ENCODE measurements at regions not wholly inside any gene's neighbourhood (a gene's known extent, or its start where the extent isn't known, plus 50 kb on each side); places are given as distances from the start of the nearest gene placed in this dataset.

DNA sequence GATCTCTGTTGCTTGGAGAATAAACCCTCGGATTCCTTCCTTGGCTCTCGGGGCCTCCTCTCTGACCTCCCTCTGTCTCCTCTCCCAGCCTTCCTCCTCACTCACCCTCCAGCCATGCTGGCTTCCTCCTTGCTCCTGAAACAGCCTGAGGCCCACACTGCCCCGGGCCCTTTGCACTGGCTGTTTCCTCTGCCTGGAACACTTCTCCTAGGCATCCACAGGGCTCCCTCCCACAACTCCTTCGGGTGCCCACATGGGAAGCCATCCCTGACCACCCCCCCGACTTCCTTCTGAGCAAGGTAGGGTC, 87.7 kb downstream of the CEBPB start:
- H3K4me1 ChIP-seq (ENCODE audit: insufficient read depth, low read length) = no peaks in the 10 kb centered on the region
- peaks cover 8% of the 10 kb centered on the region for H4K20me1 ChIP-seq (ENCODE audit: insufficient read depth, low read length)

DNA sequence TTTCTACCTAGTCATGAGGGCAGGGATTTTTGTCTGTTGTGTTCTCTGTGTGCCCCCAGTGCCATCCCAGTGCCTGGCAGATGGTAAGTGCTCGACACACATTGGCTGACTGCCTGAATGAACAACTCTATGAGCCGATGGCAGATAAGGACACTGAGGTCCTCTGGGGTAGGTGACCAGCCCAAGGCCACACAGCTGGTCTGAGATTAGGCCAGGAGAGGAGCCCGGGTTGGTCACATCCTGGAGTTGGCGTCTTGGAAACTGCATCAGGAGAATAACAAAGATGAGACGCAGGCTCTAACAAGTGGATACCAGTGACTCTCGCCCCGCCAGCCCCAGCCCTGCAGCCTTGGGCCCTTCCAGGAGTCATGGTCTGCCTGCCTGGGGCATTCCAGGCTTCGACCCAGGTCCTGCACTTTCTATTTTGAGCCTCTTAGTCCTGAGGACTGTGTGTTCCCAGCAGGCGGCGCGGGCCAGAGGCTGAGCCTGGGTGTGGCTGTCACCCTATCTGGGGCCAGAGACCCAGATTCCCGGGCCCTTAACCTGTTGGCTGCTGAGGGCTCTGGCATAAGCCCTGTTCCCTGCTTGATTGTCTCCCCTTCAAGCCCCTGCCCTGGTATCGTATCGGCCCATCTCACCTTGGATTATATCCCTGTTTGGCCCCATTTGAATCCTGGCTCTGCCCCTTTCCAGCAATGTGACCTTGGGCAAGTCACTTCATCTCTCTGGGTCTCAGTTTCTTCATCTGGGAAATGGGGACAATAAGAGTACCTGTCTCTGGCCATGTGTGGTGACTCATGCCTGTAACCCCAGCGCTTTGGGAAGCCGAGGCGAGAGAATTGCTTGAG, 88.3 kb downstream of the CEBPB start:
- Histone ChIP-seq H3K9ac (ENCODE audit: low read depth, low read length) (no peak overlapping the region), H3K27me3 (ENCODE audit: insufficient read depth, low read length, poor library complexity) (no peaks in the 10 kb centered on the region), H3K79me2 (ENCODE audit: insufficient read depth, low read length) (no peaks in the 10 kb centered on the region), H3K36me3 (ENCODE audit: insufficient read depth, low read length) (no peaks in the 10 kb centered on the region), H2AFZ (ENCODE audit: low read depth, low read length) (no peak overlapping the region), H4K20me1 (ENCODE audit: insufficient read depth, low read length) (peaks cover 14% of the 10 kb centered on the region), H3K9me3 (ENCODE audit: insufficient read depth, low read length, severe bottlenecking) (no peaks in the 10 kb centered on the region), H3K4me2 (ENCODE audit: insufficient read depth, low read length) (no peak overlapping the region), H3K4me3 (ENCODE audit: low read depth in 1 of 2, low read length in 2 of 2) (no peak overlapping the region), H3K27ac (ENCODE audit: low read length) (no peak overlapping the region), H3K4me1 (ENCODE audit: insufficient read depth, low read length) (no peaks in the 10 kb centered on the region)
- DNase-seq (no peak), ATAC-seq (ENCODE audit: insufficient read depth, low read depth) (no peak)
- no peak for TF ChIP-seq EZH2 (IDR thresholded peaks at IDR 0.05; ENCODE audit: borderline replicate concordance, low read depth, low read length, severe bottlenecking)
- TF ChIP-seq, protein P1, sequence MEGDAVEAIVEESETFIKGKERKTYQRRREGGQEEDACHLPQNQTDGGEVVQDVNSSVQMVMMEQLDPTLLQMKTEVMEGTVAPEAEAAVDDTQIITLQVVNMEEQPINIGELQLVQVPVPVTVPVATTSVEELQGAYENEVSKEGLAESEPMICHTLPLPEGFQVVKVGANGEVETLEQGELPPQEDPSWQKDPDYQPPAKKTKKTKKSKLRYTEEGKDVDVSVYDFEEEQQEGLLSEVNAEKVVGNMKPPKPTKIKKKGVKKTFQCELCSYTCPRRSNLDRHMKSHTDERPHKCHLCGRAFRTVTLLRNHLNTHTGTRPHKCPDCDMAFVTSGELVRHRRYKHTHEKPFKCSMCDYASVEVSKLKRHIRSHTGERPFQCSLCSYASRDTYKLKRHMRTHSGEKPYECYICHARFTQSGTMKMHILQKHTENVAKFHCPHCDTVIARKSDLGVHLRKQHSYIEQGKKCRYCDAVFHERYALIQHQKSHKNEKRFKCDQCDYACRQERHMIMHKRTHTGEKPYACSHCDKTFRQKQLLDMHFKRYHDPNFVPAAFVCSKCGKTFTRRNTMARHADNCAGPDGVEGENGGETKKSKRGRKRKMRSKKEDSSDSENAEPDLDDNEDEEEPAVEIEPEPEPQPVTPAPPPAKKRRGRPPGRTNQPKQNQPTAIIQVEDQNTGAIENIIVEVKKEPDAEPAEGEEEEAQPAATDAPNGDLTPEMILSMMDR (IDR thresholded peaks at IDR 0.05; ENCODE audit: borderline replicate concordance, extremely low read depth, low read length, poor library complexity, severe bottlenecking) = no peak

More for the DNA sequence above, 87.7 kb downstream of the CEBPB start:
- Histone ChIP-seq H3K9ac (ENCODE audit: low read depth, low read length) (no peak overlapping the region), H2AFZ (ENCODE audit: low read depth, low read length) (no peak overlapping the region), H3K27me3 (ENCODE audit: insufficient read depth, low read length, poor library complexity) (no peaks in the 10 kb centered on the region), H3K36me3 (ENCODE audit: insufficient read depth, low read length) (no peaks in the 10 kb centered on the region), H3K9me3 (ENCODE audit: insufficient read depth, low read length, severe bottlenecking) (no peaks in the 10 kb centered on the region), H3K4me3 (ENCODE audit: low read depth in 1 of 2, low read length in 2 of 2) (no peak overlapping the region), H3K4me2 (ENCODE audit: insufficient read depth, low read length) (no peak overlapping the region), H3K27ac (ENCODE audit: low read length) (no peak overlapping the region), H3K79me2 (ENCODE audit: insufficient read depth, low read length) (no peaks in the 10 kb centered on the region)
- no peak for TF ChIP-seq EZH2 (IDR thresholded peaks at IDR 0.05; ENCODE audit: borderline replicate concordance, low read depth, low read length, severe bottlenecking)
- TF ChIP-seq, protein P1 (IDR thresholded peaks at IDR 0.05; ENCODE audit: borderline replicate concordance, extremely low read depth, low read length, poor library complexity, severe bottlenecking) = no peak
- DNase-seq (no peak), ATAC-seq (ENCODE audit: insufficient read depth, low read depth) (no peak)

DNA sequence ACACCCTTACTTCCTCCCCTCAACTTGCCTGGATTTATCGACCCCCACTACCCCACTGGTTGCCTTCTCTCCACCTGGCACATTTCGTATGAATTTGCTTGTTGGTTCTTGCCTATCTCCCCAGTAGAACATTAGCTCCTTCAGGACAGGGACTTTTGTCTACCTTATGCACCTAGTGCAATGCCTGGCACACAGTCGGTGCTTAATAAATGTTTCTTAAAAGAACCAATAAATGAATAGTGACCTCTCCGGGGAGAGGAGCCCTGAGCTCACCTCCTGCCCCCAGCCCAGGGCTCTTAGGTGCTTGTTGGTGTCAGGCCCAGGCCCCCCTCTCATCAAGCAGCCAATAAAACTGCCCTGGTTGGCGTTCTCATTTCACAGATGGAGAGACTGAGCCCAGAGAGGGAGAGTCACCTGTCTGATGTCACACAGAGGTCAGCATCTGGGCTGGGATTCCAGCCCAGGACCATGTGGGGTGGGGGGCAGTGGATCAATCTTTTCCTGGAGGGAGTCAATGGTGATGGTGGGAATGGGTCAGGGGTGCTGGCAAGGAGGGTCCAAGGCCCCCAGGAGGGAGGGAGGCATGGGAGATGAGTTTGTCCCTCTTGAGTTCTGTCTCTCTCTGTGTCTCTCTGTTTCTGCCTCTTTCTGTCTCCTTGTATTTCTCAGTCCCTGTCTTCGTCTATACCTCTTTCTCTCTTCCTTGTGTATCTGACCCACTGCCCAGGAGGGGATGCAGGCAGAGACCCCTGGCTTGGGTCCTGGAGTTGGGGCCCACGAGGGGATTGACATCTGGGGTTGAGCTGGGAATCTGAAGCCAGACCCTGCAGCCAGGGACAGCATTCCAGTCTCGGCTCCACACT, 89.6 kb downstream of the CEBPB start:
- ATAC-seq (ENCODE audit: insufficient read depth, low read depth) = no peak
- Histone ChIP-seq H3K27me3 (ENCODE audit: insufficient read depth, low read length, poor library complexity) (no peaks in the 10 kb centered on the region), H3K4me1 (ENCODE audit: insufficient read depth, low read length) (no peaks in the 10 kb centered on the region), H3K4me2 (ENCODE audit: insufficient read depth, low read length) (no peak overlapping the region), H3K36me3 (ENCODE audit: insufficient read depth, low read length) (no peaks in the 10 kb centered on the region), H3K4me3 (ENCODE audit: low read depth in 1 of 2, low read length in 2 of 2) (no peak overlapping the region), H3K9ac (ENCODE audit: low read depth, low read length) (no peak overlapping the region), H3K27ac (ENCODE audit: low read length) (no peak overlapping the region), H4K20me1 (ENCODE audit: insufficient read depth, low read length) (peaks cover 16% of the 10 kb centered on the region), H2AFZ (ENCODE audit: low read depth, low read length) (no peak overlapping the region), H3K9me3 (ENCODE audit: insufficient read depth, low read length, severe bottlenecking) (no peaks in the 10 kb centered on the region), H3K79me2 (ENCODE audit: insufficient read depth, low read length) (no peaks in the 10 kb centered on the region)
- TF ChIP-seq EZH2 (IDR thresholded peaks at IDR 0.05; ENCODE audit: borderline replicate concordance, low read depth, low read length, severe bottlenecking) = no peak
- no peak for DNase-seq

Measured in DND-41 (cell line).